Small intestine (tissue), 7 donors: ENCODE measurements at regions not wholly inside any gene's neighbourhood (a gene's known extent, or its start where the extent isn't known, plus 50 kb on each side); places are given as distances from the start of the nearest gene placed in this dataset.

Source experiments
- DNase-seq, 2 donors: peaks; one replicate each; pipeline versions ENCODE4 v3.0.0 to v3.0.0-alpha.2; 2013
- FAIRE-seq: peaks from 2 replicates; lab custom pipeline; 2012; peaks lifted over from hg19 to GRCh38; lab: Jason Lieb, UNC
- H3K27ac ChIP-seq, 3 donors: one replicate each; pipeline ENCODE4 v1.5.1; 2013; ENCODE audit warnings: low read length in 2 of 3, mild to moderate bottlenecking in 2 of 3, control low read depth in 1 of 3, inconsistent platforms in 1 of 3, low read depth in 1 of 3, moderate library complexity in 1 of 3
- H3K27me3 ChIP-seq, 3 donors: one replicate each; pipeline ENCODE4 v1.6.1; 2013; ENCODE audit warnings: low read length in 3 of 3, inconsistent platforms in 1 of 3; ENCODE audit not compliant: control insufficient read depth in 3 of 3, insufficient read depth in 3 of 3
- H3K36me3 ChIP-seq, 3 donors: one replicate each; pipeline ENCODE4 v1.6.1; 2013; ENCODE audit warnings: low read length in 3 of 3, inconsistent platforms in 1 of 3, low read depth in 1 of 3, mild to moderate bottlenecking in 1 of 3, moderate library complexity in 1 of 3; ENCODE audit not compliant: control insufficient read depth in 3 of 3, insufficient read depth in 2 of 3
- H3K4me1 ChIP-seq, 3 donors: one replicate each; pipeline ENCODE4 v1.6.1; 2013; ENCODE audit warnings: low read length in 2 of 3, inconsistent platforms in 1 of 3, low read depth in 1 of 3, mild to moderate bottlenecking in 1 of 3, moderate library complexity in 1 of 3; ENCODE audit not compliant: control insufficient read depth in 3 of 3, insufficient read depth in 2 of 3
- H3K4me3 ChIP-seq, 3 donors: one replicate each; pipeline ENCODE4 v1.5.1; 2013; ENCODE audit warnings: low read length in 3 of 3, control low read depth in 1 of 3, inconsistent platforms in 1 of 3, low read depth in 1 of 3, mild to moderate bottlenecking in 1 of 3, moderate library complexity in 1 of 3
- H3K9me3 ChIP-seq, 2 donors: one replicate each; pipeline ENCODE4 v1.6.1; 2013; ENCODE audit warnings: low read depth in 1 of 2, low read length in 1 of 2; ENCODE audit not compliant: control insufficient read depth in 2 of 2, insufficient read depth in 1 of 2
- WGBS, 3 donors: extraction: QIAGEN DNeasy Blood & Tissue Kit; methylation state at CpG; one replicate each; pipeline ENCODE4 v1.1.7; 2013; 5-methylcytosine and 5-hydroxymethylcytosine counted together
- donor health status: healthy with polysubstance abuse.
- donor health status: control.
- donor health status: control.
- donor health status: Bipolar disorder and iron deficiency.
- donor health status: healthy.

DNA sequence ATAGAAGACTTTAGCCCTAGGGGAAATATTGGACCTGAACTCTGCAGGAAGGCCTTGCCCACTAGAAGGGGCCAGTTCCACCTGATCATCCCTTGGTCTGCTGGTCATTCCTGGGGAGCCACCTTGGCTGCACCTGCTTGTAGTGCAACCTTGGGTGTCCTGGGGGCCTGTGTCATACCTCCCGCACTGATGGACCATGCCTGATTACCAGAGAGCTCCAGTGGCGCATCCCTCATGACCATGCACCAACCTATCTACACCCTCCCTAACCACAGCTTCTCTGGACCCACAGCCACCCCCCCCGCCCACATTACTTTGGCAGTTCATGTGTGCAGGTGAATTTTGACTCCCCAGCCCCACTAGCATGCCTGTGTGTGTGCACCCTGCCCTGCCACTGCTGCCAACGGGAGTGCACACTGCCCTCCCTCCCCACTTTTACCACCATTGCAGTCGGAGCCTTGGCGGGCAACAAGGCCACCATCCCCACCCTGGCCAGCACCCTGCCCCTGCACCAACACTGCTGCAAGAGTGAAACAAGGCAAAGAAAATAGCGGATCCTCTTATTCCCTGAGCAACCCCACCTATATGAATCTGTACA is 208.1 kb downstream of the FAM47B start:
- WGBS, 3 donors: 73 to 89% (median 77%) methylated on average over 7 of the region's 7 CpGs

DNA sequence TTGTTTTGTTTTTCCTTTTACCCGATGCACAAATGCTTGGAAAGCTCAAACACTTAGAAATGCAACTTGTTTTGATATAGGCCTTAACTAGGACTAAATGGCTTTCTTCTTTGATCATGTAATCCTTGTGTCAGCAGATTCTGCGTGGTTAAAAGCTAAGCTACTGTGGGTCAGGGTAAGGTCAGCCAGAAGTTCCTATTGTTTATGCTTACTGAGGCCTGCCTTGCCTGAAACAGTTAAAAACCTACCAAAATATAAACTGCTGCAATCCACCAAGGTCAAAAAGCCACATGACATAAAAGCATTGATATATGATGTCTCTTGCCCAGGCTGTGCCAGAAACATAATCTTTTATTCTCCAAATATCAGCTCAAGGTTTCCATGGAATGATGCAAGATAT is 223.4 kb downstream of the FAM47B start:
- 27 to 43% (median 29%) methylated on average over 2 of the region's 2 CpGs for WGBS, 3 donors
- H3K4me1 ChIP-seq: no peaks in the 10 kb centered on the region
- H3K36me3 ChIP-seq: no peaks in the 10 kb centered on the region
- no peaks in the 10 kb centered on the region for H3K27me3 ChIP-seq
- H3K27ac ChIP-seq: no peak overlapping the region
- no peaks in the 10 kb centered on the region for H3K9me3 ChIP-seq
- DNase-seq (no peak), FAIRE-seq (no peak)
- H3K4me3 ChIP-seq: no peak overlapping the region

More for the DNA sequence above, 208.1 kb downstream of the FAM47B start:
- FAIRE-seq: no peak
- no peaks in the 10 kb centered on the region for H3K4me1 ChIP-seq
- H3K27ac ChIP-seq: no peak overlapping the region
- H3K4me3 ChIP-seq: no peak overlapping the region
- no peaks in the 10 kb centered on the region for H3K36me3 ChIP-seq
- DNase-seq: no peak
- no peaks in the 10 kb centered on the region for H3K9me3 ChIP-seq
- H3K27me3 ChIP-seq: no peaks in the 10 kb centered on the region
